GM10266 (cell line): ENCODE measurements at regions not wholly inside any gene's neighbourhood (a gene's known extent, or its start where the extent isn't known, plus 50 kb on each side); places are given as distances from the start of the nearest gene placed in this dataset.

Experiments
- DNase-seq: peaks from one replicate; pipeline ENCODE4 v3.0.0; 2012; ENCODE audit errors: extremely low spot score
- CTCF ChIP-seq: IDR thresholded peaks from 2 replicates; pipeline ENCODE4 v1.5.1; 2012; ENCODE audit warnings: mild to moderate bottlenecking, low read depth; ENCODE audit not compliant: control insufficient read depth, insufficient read depth; ENCODE audit errors: missing control alignments

- DNase-seq = no peak
- TF ChIP-seq CTCF = no peak
Observed at GRCh38 chr21:35134309-35134708, 85.2 kb upstream of the RUNX1 start.

- DNase-seq = no peak
- no peak for TF ChIP-seq CTCF
Observed at GRCh38 chr21:35128536-35128935, 79.4 kb upstream of the RUNX1 start.

GRCh38 chr21:35127851-35128250 lies 78.7 kb upstream of the RUNX1 start:
- no peak for DNase-seq
- no peak for TF ChIP-seq CTCF

GRCh38 chr21:35127026-35127425 lies 77.9 kb upstream of the RUNX1 start:
- DNase-seq = no peak
- TF ChIP-seq CTCF = no peak

- DNase-seq = no peak
- TF ChIP-seq CTCF = no peak
Observed at GRCh38 chr21:35120631-35121180, 71.6 kb upstream of the RUNX1 start.

GRCh38 chr21:35119501-35120047 lies 70.5 kb upstream of the RUNX1 start:
- DNase-seq = no peak

More at GRCh38 chr21:35119501-35120047, 70.5 kb upstream of the RUNX1 start:
- TF ChIP-seq CTCF = no peak
